OCI-LY3 (cell line): ENCODE measurements at regions not wholly inside any gene's neighbourhood (a gene's known extent, or its start where the extent isn't known, plus 50 kb on each side); places are given as distances from the start of the nearest gene placed in this dataset.

Experiments
- CTCF ChIP-seq: fragments of 200-600, 300-600 bp; sonication (generic); IDR thresholded peaks from 2 replicates; pipeline ENCODE4 v1.5.1; 2014; ENCODE audit warnings: antibody characterized with exemption, low read length, low read depth
- EZH2phosphoT487 ChIP-seq: fragments of 200-600 bp; shearing (Covaris generic); IDR thresholded peaks from 2 replicates; pipeline ENCODE4 v1.6.1; 2018; ENCODE audit warnings: antibody characterized with exemption, mixed run types, low read depth

- TF ChIP-seq CTCF (no peak), EZH2phosphoT487 (no peak)
Observed at GRCh38 chr1:182203191-182203875, 141.8 kb upstream of the ZNF648 start.
